Endothelial cell of umbilical vein (primary cell): ENCODE measurements at regions not wholly inside any gene's neighbourhood (a gene's known extent, or its start where the extent isn't known, plus 50 kb on each side); places are given as distances from the start of the nearest gene placed in this dataset.

Source experiments
- BruUV-seq: library from RNA; stranded (reverse); fragments of 400-500 nt; replicated peaks from 2 replicates; lab custom pipeline; 2021; lab: Mats Ljungman, UMichigan
- CTCF ChIA-PET: fragments of 300-600, 350-600 bp; sonication (Branson Sonifier 250); formaldehyde crosslinking; loops from one replicate; lab custom pipeline; 2021; ENCODE audit warnings: antibody characterized with exemption, inconsistent platforms; lab: Charles Lee
- POLR2A ChIA-PET: fragments of 300-600, 350-600 bp; sonication (Branson Sonifier 250); formaldehyde crosslinking; loops from one replicate; lab custom pipeline; 2021; ENCODE audit warnings: antibody characterized with exemption, inconsistent platforms; lab: Charles Lee
- DNase-seq: peaks from one replicate; pipeline ENCODE4 v3.0.0-alpha.2; 2011; ENCODE audit warnings: low read depth, low spot score
- FAIRE-seq: peaks from 2 replicates; lab custom pipeline; 2011; peaks lifted over from hg19 to GRCh38; lab: Jason Lieb, UNC
- H2AFZ ChIP-seq: 2 replicates; pipeline ENCODE4 v1.6.0; 2012; ENCODE audit warnings: low read depth, low read length, control low read depth, inconsistent platforms
- H3K27ac ChIP-seq: 2 replicates; pipeline ENCODE4 v1.5.1; 2011; ENCODE audit warnings: low read depth, mild to moderate bottlenecking, control low read depth, low read length, moderate library complexity; ENCODE audit not compliant: insufficient read depth
- H3K27me3 ChIP-seq, 2 experiments: 2 replicates each; pipeline versions ENCODE4 v1.6.0 to v1.6.1; 2011; ENCODE audit warnings: low read length in 2 of 2, mixed read lengths in 1 of 2; ENCODE audit not compliant: control insufficient read depth in 2 of 2, insufficient read depth in 2 of 2
- H3K36me3 ChIP-seq, 2 experiments: 2 replicates in 1 of 2; 3 replicates in 1 of 2; pipeline ENCODE4 v1.5.1; 2011; ENCODE audit warnings: low read length in 2 of 2, mild to moderate bottlenecking in 1 of 2, moderate library complexity in 1 of 2; ENCODE audit not compliant: control insufficient read depth in 2 of 2, insufficient read depth in 2 of 2; ENCODE audit errors: extremely low read depth in 1 of 2
- H3K4me1 ChIP-seq: 3 replicates; pipeline ENCODE4 v1.5.1; 2011; ENCODE audit warnings: mild to moderate bottlenecking, low read length; ENCODE audit not compliant: control insufficient read depth, insufficient read depth; ENCODE audit errors: extremely low read depth
- H3K4me2 ChIP-seq: 2 replicates; pipeline ENCODE4 v1.6.1; 2011; ENCODE audit warnings: low read length, control low read depth, mixed read lengths; ENCODE audit not compliant: insufficient read depth
- H3K4me3 ChIP-seq, 3 experiments: fragments of 200-600 bp in 1 of 3; sonication (generic), shearing (Covaris generic) in 1 of 3; replicated peaks in 1 of 3; 2 replicates each; pipeline ENCODE4 v1.5.1; 2011 to 2016; ENCODE audit warnings: control low read depth in 3 of 3, low read length in 3 of 3, mild to moderate bottlenecking in 2 of 3, inconsistent platforms in 1 of 3, low read depth in 1 of 3, moderate library complexity in 1 of 3; ENCODE audit not compliant: insufficient read depth in 1 of 3
- H3K79me2 ChIP-seq: 2 replicates; pipeline ENCODE4 v1.6.0; 2012; ENCODE audit warnings: low read length, inconsistent platforms; ENCODE audit not compliant: control insufficient read depth, insufficient read depth
- H3K9ac ChIP-seq: replicated peaks from 2 replicates; pipeline ENCODE3; 2011; ENCODE audit warnings: low read length, control low read depth; ENCODE audit not compliant: insufficient read depth; ENCODE audit errors: extremely low read depth
- H3K9me1 ChIP-seq: replicated peaks from 3 replicates; pipeline ENCODE4 v1.6.0; 2011; ENCODE audit warnings: mild to moderate bottlenecking, low read length; ENCODE audit not compliant: control insufficient read depth, insufficient read depth; ENCODE audit errors: extremely low read depth
- H3K9me3 ChIP-seq: replicated peaks from 2 replicates; pipeline ENCODE4 v1.5.1; 2012; ENCODE audit warnings: low read length, inconsistent platforms; ENCODE audit not compliant: control insufficient read depth, insufficient read depth
- H4K20me1 ChIP-seq: replicated peaks from 2 replicates; pipeline ENCODE3; 2011; ENCODE audit warnings: mild to moderate bottlenecking, low read length; ENCODE audit not compliant: control insufficient read depth, insufficient read depth; ENCODE audit errors: extremely low read depth
- CTCF ChIP-seq, 2 donors: IDR thresholded peaks; 1 replicate in 1 of 2; 2 replicates in 1 of 2; pipeline ENCODE4 v1.5.1; 2011; ENCODE audit warnings: low read length in 2 of 2, mild to moderate bottlenecking in 2 of 2, moderate library complexity in 2 of 2, control low read depth in 1 of 2, inconsistent platforms in 1 of 2, low read depth in 1 of 2; ENCODE audit not compliant: insufficient read depth in 1 of 2; ENCODE audit errors: extremely low read depth in 1 of 2
- EZH2 ChIP-seq: IDR thresholded peaks from 2 replicates; pipeline ENCODE4 v1.6.1; 2012; ENCODE audit warnings: borderline replicate concordance, low read depth, mild to moderate bottlenecking, moderate library complexity, low read length, inconsistent platforms; ENCODE audit not compliant: severe bottlenecking
- FOS ChIP-seq: IDR thresholded peaks from 2 replicates; pipeline ENCODE4 v1.6.1; 2011; ENCODE audit warnings: mild to moderate bottlenecking, low read length, moderate library complexity, borderline replicate concordance; ENCODE audit not compliant: insufficient read depth
- GATA2 ChIP-seq: IDR thresholded peaks from 2 replicates; pipeline ENCODE4 v1.7.0; 2011; ENCODE audit warnings: low read depth, mild to moderate bottlenecking, moderate library complexity, mixed read lengths, low read length; ENCODE audit not compliant: insufficient read length, insufficient read depth
- JUN ChIP-seq: IDR thresholded peaks from 2 replicates; pipeline ENCODE4 v1.6.1; 2011; ENCODE audit warnings: borderline replicate concordance, low read depth; ENCODE audit not compliant: insufficient read length, insufficient read depth
- MAX ChIP-seq: IDR thresholded peaks from 2 replicates; pipeline ENCODE4 v1.6.1; 2011; ENCODE audit not compliant: insufficient read depth, insufficient read length
- MYC ChIP-seq: IDR thresholded peaks from one replicate; pipeline ENCODE4 v1.6.1; 2011; ENCODE audit warnings: mild to moderate bottlenecking, low read depth, low read length
- POLR2A ChIP-seq: IDR thresholded peaks from 2 replicates; pipeline ENCODE4 v1.6.1; 2012; ENCODE audit warnings: low read depth, mild to moderate bottlenecking, control low read depth, low read length
- POLR2AphosphoS5 ChIP-seq: IDR thresholded peaks from 2 replicates; pipeline ENCODE4 v1.6.1; 2012; ENCODE audit warnings: low read depth, mild to moderate bottlenecking, control low read depth, low read length, moderate library complexity; ENCODE audit not compliant: insufficient read depth
- dilution Hi-C: fragments of 300-500 bp; cut with MboI; formaldehyde crosslinking; loops from one replicate; pipeline ENCODE4 v1.15.0; 2019; ENCODE audit warnings: low sequenced_read_pairs; ENCODE audit not compliant: extremely low pct_ligation_motif_present
- intact Hi-C: fragments of 100-400 bp; cut with micrococcal nuclease; formaldehyde crosslinking; loops from one replicate; pipeline ENCODE4 v1.10.0; 2022

- Histone ChIP-seq H3K9me3 (no peaks in the 10 kb centered on the region), H3K79me2 (no peaks in the 10 kb centered on the region), H3K36me3 (no peaks in the 10 kb centered on the region), H3K4me3 (no peak overlapping the region), H2AFZ (no peak overlapping the region), H3K9me1 (no peaks in the 10 kb centered on the region), H3K9ac (no peak overlapping the region), H3K4me2 (no peak overlapping the region), H3K27ac (no peak overlapping the region), H3K4me1 (no peaks in the 10 kb centered on the region), H4K20me1 (no peaks in the 10 kb centered on the region), H3K27me3 (no peaks in the 10 kb centered on the region)
- dilution Hi-C loops = no loop called here
- TF ChIP-seq FOS = no peak
- no peak for TF ChIP-seq POLR2AphosphoS5
- TF ChIP-seq POLR2A = no peak
- no peak for TF ChIP-seq MAX
- TF ChIP-seq GATA2 = no peak
- no peak for TF ChIP-seq JUN
- no peak for TF ChIP-seq EZH2
- TF ChIP-seq MYC = no peak
- no peak for TF ChIP-seq CTCF (IDR thresholded peaks at IDR 0.05; ENCODE audit: extremely low read depth in 1 of 2, insufficient read depth in 1 of 2, low read depth in 1 of 2, low read length in 2 of 2)
- ChIA-PET POLR2A (no interaction called here), CTCF (no interaction called here)
- no peak for DNase-seq
- no peak for FAIRE-seq
- no TSS peak for BruUV-seq
- intact Hi-C loops = no loop called here
Observed at GRCh38 chr1:58924821-58925220, 141.0 kb upstream of the JUN start.
